H1 (cell line): ENCODE measurements at regions not wholly inside any gene's neighbourhood (a gene's known extent, or its start where the extent isn't known, plus 50 kb on each side); places are given as distances from the start of the nearest gene placed in this dataset.

Experiments used
- CTCF ChIA-PET: fragments of 300-600 bp; sonication (Branson Sonifier 250); formaldehyde crosslinking; loops from one replicate; lab custom pipeline; 2021; ENCODE audit not compliant: partially characterized antibody; lab: Charles Lee
- POLR2A ChIA-PET: fragments of 300-600 bp; sonication (Branson Sonifier 250); formaldehyde crosslinking; loops from one replicate; lab custom pipeline; 2021; ENCODE audit warnings: inconsistent platforms; ENCODE audit not compliant: partially characterized antibody; lab: Charles Lee
- DNase-seq, 2 experiments: peaks; one replicate each; pipeline versions ENCODE4 v3.0.0 to v3.0.0-alpha.2; 2010 to 2022; ENCODE audit warnings: low spot score in 2 of 2, low read depth in 1 of 2, mixed read lengths in 1 of 2
- FAIRE-seq: peaks from 2 replicates; lab custom pipeline; 2011; peaks lifted over from hg19 to GRCh38; lab: Jason Lieb, UNC
- H2AFZ ChIP-seq: 2 replicates; pipeline ENCODE4 v1.8.1; 2012; ENCODE audit warnings: low read length, inconsistent platforms
- H2AK5ac ChIP-seq: 2 replicates; pipeline ENCODE4 v1.6.1; 2013; ENCODE audit warnings: low read depth, low read length
- H2BK120ac ChIP-seq: replicated peaks from 2 replicates; pipeline ENCODE3; 2013; ENCODE audit warnings: low read depth, low read length, inconsistent platforms
- H2BK12ac ChIP-seq: 2 replicates; pipeline ENCODE4 v1.6.1; 2013; ENCODE audit warnings: low read depth, low read length
- H2BK15ac ChIP-seq: 2 replicates; pipeline ENCODE4 v1.6.1; 2013; ENCODE audit warnings: low read length
- H2BK20ac ChIP-seq: 2 replicates; pipeline ENCODE4 v1.6.1; 2013; ENCODE audit warnings: low read length
- H2BK5ac ChIP-seq: 2 replicates; pipeline ENCODE4 v1.6.1; 2013; ENCODE audit warnings: low read depth, low read length
- H3K14ac ChIP-seq: 2 replicates; pipeline ENCODE4 v1.6.1; 2013; ENCODE audit warnings: inconsistent platforms; ENCODE audit not compliant: insufficient read length
- H3K18ac ChIP-seq: 2 replicates; pipeline ENCODE4 v1.6.1; 2013; ENCODE audit warnings: low read length; ENCODE audit errors: extremely low read depth
- H3K23ac ChIP-seq: 2 replicates; pipeline ENCODE4 v1.6.1; 2013; ENCODE audit warnings: inconsistent platforms; ENCODE audit not compliant: insufficient read length
- H3K23me2 ChIP-seq: 2 replicates; pipeline ENCODE4 v1.6.1; 2013; ENCODE audit warnings: low read depth, low read length
- H3K27ac ChIP-seq: 2 replicates; pipeline ENCODE4 v1.6.1; 2011; ENCODE audit warnings: low read depth, low read length, inconsistent platforms
- H3K27me3 ChIP-seq, 4 experiments: replicated peaks in 1 of 4; 1 replicate in 1 of 4; 2 replicates in 3 of 4; pipeline versions ENCODE4 v1.6.1 to v1.8.1; 2011 to 2013; ENCODE audit warnings: low read length in 3 of 4, mild to moderate bottlenecking in 3 of 4, inconsistent platforms in 2 of 4, mixed read lengths in 2 of 4, moderate library complexity in 1 of 4; ENCODE audit not compliant: control insufficient read depth in 3 of 4, insufficient read depth in 3 of 4; ENCODE audit errors: extremely low read depth in 1 of 4
- H3K36me3 ChIP-seq, 4 experiments: 2 replicates each; pipeline versions ENCODE4 v1.6.1 to v1.8.1; 2011 to 2013; ENCODE audit warnings: mild to moderate bottlenecking in 4 of 4, low read length in 3 of 4, moderate library complexity in 2 of 4, control low read depth in 1 of 4, inconsistent platforms in 1 of 4; ENCODE audit not compliant: insufficient read depth in 4 of 4, control insufficient read depth in 2 of 4
- H3K4ac ChIP-seq: replicated peaks from 2 replicates; pipeline ENCODE3; 2013; ENCODE audit warnings: low read length, low read depth, mixed read lengths, inconsistent platforms; ENCODE audit not compliant: insufficient read length
- H3K4me1 ChIP-seq, 4 experiments: replicated peaks in 1 of 4; 1 replicate in 1 of 4; 2 replicates in 3 of 4; pipeline versions ENCODE4 v1.6.1 to v1.8.1; 2011 to 2013; ENCODE audit warnings: low read length in 3 of 4, inconsistent platforms in 2 of 4, mixed read lengths in 1 of 4; ENCODE audit not compliant: insufficient read depth in 4 of 4, control insufficient read depth in 3 of 4
- H3K4me2 ChIP-seq, 2 experiments: 2 replicates each; pipeline versions ENCODE4 v1.6.1 to v1.8.1; 2011 to 2013; ENCODE audit warnings: low read depth in 2 of 2, low read length in 2 of 2, control low read depth in 1 of 2, inconsistent platforms in 1 of 2, mild to moderate bottlenecking in 1 of 2; ENCODE audit not compliant: insufficient read depth in 1 of 2
- H3K4me3 ChIP-seq, 4 experiments: fragments of 200-600, 300-600 bp in 1 of 4; sonication (generic), shearing (Covaris generic), sonication (Bioruptor Twin) in 1 of 4; 2 replicates each; pipeline versions ENCODE4 v1.5.1 to v1.8.1; 2011 to 2016; ENCODE audit warnings: low read length in 4 of 4, low read depth in 3 of 4, control low read depth in 2 of 4, inconsistent platforms in 2 of 4, mild to moderate bottlenecking in 2 of 4, mixed read lengths in 1 of 4, moderate library complexity in 1 of 4; ENCODE audit not compliant: insufficient read depth in 2 of 4; ENCODE audit errors: extremely low read depth in 1 of 4
- H3K56ac ChIP-seq: replicated peaks from 2 replicates; pipeline ENCODE3; 2013; ENCODE audit warnings: low read depth, mild to moderate bottlenecking, mixed read lengths, low read length, inconsistent platforms; ENCODE audit not compliant: insufficient read length
- H3K79me1 ChIP-seq: 2 replicates; pipeline ENCODE4 v1.6.1; 2013; ENCODE audit warnings: low read depth, low read length, control low read depth
- H3K79me2 ChIP-seq, 2 experiments: 2 replicates each; pipeline versions ENCODE4 v1.6.1 to v1.8.1; 2012 to 2013; ENCODE audit warnings: low read length in 2 of 2, mild to moderate bottlenecking in 2 of 2, inconsistent platforms in 1 of 2; ENCODE audit not compliant: insufficient read depth in 2 of 2, control insufficient read depth in 1 of 2
- H3K9ac ChIP-seq, 4 experiments: replicated peaks in 1 of 4; 1 replicate in 1 of 4; 2 replicates in 3 of 4; pipeline versions ENCODE4 v1.6.1 to v1.8.1; 2011 to 2013; ENCODE audit warnings: low read depth in 3 of 4, low read length in 3 of 4, control low read depth in 2 of 4, mild to moderate bottlenecking in 2 of 4, moderate library complexity in 2 of 4, inconsistent platforms in 1 of 4; ENCODE audit errors: extremely low read depth in 1 of 4
- H3K9me3 ChIP-seq, 2 experiments: 2 replicates each; pipeline versions ENCODE4 v1.6.1 to v1.8.1; 2012 to 2013; ENCODE audit warnings: mild to moderate bottlenecking in 2 of 2, moderate library complexity in 2 of 2, control low read depth in 1 of 2, inconsistent platforms in 1 of 2, low read depth in 1 of 2, low read length in 1 of 2, mixed read lengths in 1 of 2; ENCODE audit not compliant: insufficient read depth in 2 of 2
- H4K20me1 ChIP-seq, 2 experiments: replicated peaks in 1 of 2; 2 replicates each; pipeline versions ENCODE3 to v1.8.1; 2011 to 2013; ENCODE audit warnings: inconsistent platforms in 2 of 2, low read length in 2 of 2, mild to moderate bottlenecking in 1 of 2; ENCODE audit not compliant: insufficient read depth in 2 of 2, control insufficient read depth in 1 of 2
- H4K5ac ChIP-seq: 2 replicates; pipeline ENCODE4 v1.6.1; 2013; ENCODE audit warnings: low read length, low read depth, mixed read lengths, inconsistent platforms; ENCODE audit not compliant: insufficient read length
- H4K8ac ChIP-seq: 2 replicates; pipeline ENCODE4 v1.8.0; 2013; ENCODE audit warnings: mild to moderate bottlenecking, moderate library complexity, low read length, inconsistent platforms; ENCODE audit not compliant: insufficient read depth; ENCODE audit errors: extremely low read depth
- H4K91ac ChIP-seq: replicated peaks from 2 replicates; pipeline ENCODE3; 2013; ENCODE audit warnings: low read length, mixed read lengths, inconsistent platforms; ENCODE audit not compliant: insufficient read length
- ASH2L ChIP-seq: fragments of 200-600, 300-600 bp; sonication (generic); IDR thresholded peaks from one replicate; pipeline ENCODE4 v1.7.1; 2017; ENCODE audit warnings: low read length
- BACH1 ChIP-seq: IDR thresholded peaks from 2 replicates; pipeline ENCODE4 v1.6.1; 2012; ENCODE audit warnings: low read length, improper control_type of control experiment
- JUN ChIP-seq: IDR thresholded peaks from 2 replicates; pipeline ENCODE4 v1.6.1; 2011; ENCODE audit warnings: low read depth, mild to moderate bottlenecking, improper control_type of control experiment, low read length
- JUND ChIP-seq: IDR thresholded peaks from 2 replicates; pipeline ENCODE4 v1.6.1; 2011; ENCODE audit warnings: mild to moderate bottlenecking, improper control_type of control experiment, low read length
- KDM1A ChIP-seq: fragments of 200-600, 300-600 bp; sonication (generic); IDR thresholded peaks from 2 replicates; pipeline ENCODE4 v1.7.1; 2016; ENCODE audit warnings: mild to moderate bottlenecking, low read length, borderline replicate concordance
- MAFK ChIP-seq: IDR thresholded peaks from 2 replicates; pipeline ENCODE4 v1.6.1; 2012; ENCODE audit warnings: low read depth, mild to moderate bottlenecking, improper control_type of control experiment, low read length
- MAX ChIP-seq: IDR thresholded peaks from 2 replicates; pipeline ENCODE4 v1.6.1; 2012; ENCODE audit warnings: inconsistent platforms
- NANOG ChIP-seq: IDR thresholded peaks from 2 replicates; pipeline ENCODE4 v1.6.1; 2011; ENCODE audit warnings: low read length, low read depth, mild to moderate bottlenecking, inconsistent platforms; ENCODE audit not compliant: insufficient read depth, poor library complexity, severe bottlenecking
- NRF1 ChIP-seq: IDR thresholded peaks from 2 replicates; pipeline ENCODE4 v1.6.1; 2011; ENCODE audit warnings: mild to moderate bottlenecking, low read depth, low read length, improper control_type of control experiment
- POLR2A ChIP-seq, 2 experiments: IDR thresholded peaks; 1 replicate in 1 of 2; 2 replicates in 1 of 2; pipeline ENCODE4 v1.6.1; 2011; ENCODE audit warnings: low read depth in 2 of 2, low read length in 2 of 2, mild to moderate bottlenecking in 2 of 2; ENCODE audit errors: control extremely low read depth in 1 of 2
- TEAD4 ChIP-seq: IDR thresholded peaks from 2 replicates; pipeline ENCODE4 v1.6.1; 2012; ENCODE audit warnings: low read depth, low read length, inconsistent platforms, mixed read lengths
- WGBS, 2 experiments: shearing (Covaris generic) in 1 of 2; methylation state at CpG; one replicate each; pipeline versions ENCODE4 v1.1.6 to v1.1.7; 2013 to 2015; ENCODE audit warnings: low lambda C conversion rate in 2 of 2, mixed read lengths in 2 of 2, inconsistent platforms in 1 of 2, low coverage in 1 of 2, missing lambda C conversion rate in 1 of 2; ENCODE audit not compliant: insufficient replicate concordance in 2 of 2, insufficient coverage in 1 of 2, insufficient read length in 1 of 2; ENCODE audit errors: extremely low coverage in 1 of 2, missing lambda C conversion rate in 1 of 2; 5-methylcytosine and 5-hydroxymethylcytosine counted together
- TF ChIP-seq, protein P1 (sequence below): IDR thresholded peaks from 2 replicates; pipeline ENCODE4 v1.6.1; 2012; ENCODE audit warnings: low read length, inconsistent platforms

DNA sequence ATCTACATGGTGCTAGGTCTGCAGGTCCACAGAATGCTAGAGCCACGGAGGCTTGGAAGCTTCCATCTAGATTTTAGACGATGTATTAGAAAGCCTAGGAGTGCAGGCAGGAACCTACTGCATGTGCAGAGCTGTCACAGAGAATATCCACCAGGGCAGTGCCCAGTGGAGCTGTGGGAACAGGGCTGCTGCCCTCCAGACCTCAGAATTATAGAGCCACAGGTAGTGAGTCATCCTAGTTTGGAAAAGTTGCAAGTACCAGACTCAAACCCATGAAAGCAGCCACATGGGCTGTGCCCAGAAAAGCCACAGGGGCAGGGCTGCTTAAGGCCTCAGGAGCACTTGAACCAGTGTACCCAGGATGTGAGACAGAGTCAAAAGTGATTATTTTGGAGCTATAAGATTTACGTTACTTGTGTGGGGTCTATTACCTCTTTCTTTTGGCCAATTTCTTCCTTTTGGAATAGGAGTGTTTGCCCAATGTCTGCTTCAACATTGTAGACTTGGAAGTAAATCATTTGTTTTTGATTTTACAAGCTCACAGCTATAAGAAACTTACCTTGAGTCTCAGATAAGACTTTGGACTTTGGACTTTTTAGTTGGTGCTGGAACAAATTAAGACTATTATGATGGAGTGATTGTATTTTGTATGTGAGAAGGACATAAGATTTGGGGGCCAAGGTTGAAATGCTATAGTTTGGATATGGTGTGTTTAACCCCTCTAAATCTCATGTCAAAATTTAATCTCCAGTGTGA is 143.5 kb upstream of the CHRDL1 start:
- Histone ChIP-seq H4K20me1 (no peaks in the 10 kb centered on the region), H2BK20ac (no peak overlapping the region), H2AFZ (no peak overlapping the region), H2BK120ac (no peak overlapping the region), H3K4ac (no peak overlapping the region), H3K36me3 (no peaks in the 10 kb centered on the region), H4K91ac (no peak overlapping the region), H3K9me3 (no peaks in the 10 kb centered on the region), H3K79me2 (no peaks in the 10 kb centered on the region), H3K23me2 (no peaks in the 10 kb centered on the region; the same call in 1 of the 2 replicates), H2BK5ac (no peak overlapping the region), H2BK12ac (no peak overlapping the region), H3K27ac (no peak overlapping the region), H3K14ac (no peak overlapping the region), H3K23ac (no peak overlapping the region), H2BK15ac (no peak overlapping the region), H3K4me2 (no peak overlapping the region), H3K27me3 (peaks cover 0 to 2% (median 0%) of the 10 kb centered on the region in 4 experiments; a peak in 1 of 7 replicates), H4K8ac (no peak overlapping the region), H2AK5ac (no peak overlapping the region), H3K18ac (no peak overlapping the region), H3K9ac (no peak overlapping the region), H3K4me1 (peaks cover 0 to 3% (median 0%) of the 10 kb centered on the region in 4 experiments; a peak in 1 of 7 replicates), H3K4me3 (no peak overlapping the region), H3K79me1 (no peaks in the 10 kb centered on the region), H3K56ac (no peak overlapping the region), H4K5ac (no peak overlapping the region)
- ChIA-PET CTCF (no interaction called here), POLR2A (no interaction called here)
- DNase-seq: no peak
- WGBS, 2 experiments: 92% methylated on average over 3 of the region's 3 CpGs; no CpG with 5 or more reads in 1 of the 2 experiments
- FAIRE-seq: no peak
- TF ChIP-seq TEAD4: no peak
- TF ChIP-seq NANOG: no peak
- TF ChIP-seq MAX: no peak
- no peak for TF ChIP-seq JUN
- TF ChIP-seq KDM1A: no peak
- TF ChIP-seq BACH1: no peak
- TF ChIP-seq POLR2A (IDR thresholded peaks at IDR 0.05; ENCODE audit: control extremely low read depth in 1 of 2, low read depth in 2 of 2, low read length in 2 of 2): no peak
- no peak for TF ChIP-seq MAFK
- TF ChIP-seq JUND: no peak
- TF ChIP-seq ASH2L: no peak
- TF ChIP-seq, protein P1, sequence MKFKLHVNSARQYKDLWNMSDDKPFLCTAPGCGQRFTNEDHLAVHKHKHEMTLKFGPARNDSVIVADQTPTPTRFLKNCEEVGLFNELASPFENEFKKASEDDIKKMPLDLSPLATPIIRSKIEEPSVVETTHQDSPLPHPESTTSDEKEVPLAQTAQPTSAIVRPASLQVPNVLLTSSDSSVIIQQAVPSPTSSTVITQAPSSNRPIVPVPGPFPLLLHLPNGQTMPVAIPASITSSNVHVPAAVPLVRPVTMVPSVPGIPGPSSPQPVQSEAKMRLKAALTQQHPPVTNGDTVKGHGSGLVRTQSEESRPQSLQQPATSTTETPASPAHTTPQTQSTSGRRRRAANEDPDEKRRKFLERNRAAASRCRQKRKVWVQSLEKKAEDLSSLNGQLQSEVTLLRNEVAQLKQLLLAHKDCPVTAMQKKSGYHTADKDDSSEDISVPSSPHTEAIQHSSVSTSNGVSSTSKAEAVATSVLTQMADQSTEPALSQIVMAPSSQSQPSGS: no peak
- TF ChIP-seq NRF1: no peak
